K562 (cell line): ENCODE measurements at regions not wholly inside any gene's neighbourhood (a gene's known extent, or its start where the extent isn't known, plus 50 kb on each side); places are given as distances from the start of the nearest gene placed in this dataset.

Experiments used
- ATAC-seq: fragments of 200-7000 bp; cut with Tn5 transposase; 3 replicates; pipeline ENCODE4 v1.9.1; 2020; ENCODE audit warnings: moderate library complexity
- BruUV-seq: library from RNA; stranded (reverse); fragments of 400-500 nt; replicated peaks from 2 replicates; lab custom pipeline; 2021; lab: Mats Ljungman, UMichigan
- CTCF ChIA-PET: fragments of 300-600 bp; formaldehyde crosslinking; extraction: SDS; loops from one replicate; lab custom pipeline; 2021; ENCODE audit warnings: low intra/inter-chr PET ratio; lab: Yijun Ruan, JAX
- POLR2A ChIA-PET: fragments of 300-600, 350-650 bp; sonication (Branson Sonifier 250); formaldehyde crosslinking; extraction: SDS; loops from one replicate; lab custom pipeline; 2021; ENCODE audit warnings: antibody characterized with exemption, inconsistent platforms; lab: Yijun Ruan, JAX
- DNase-seq, 4 experiments: peaks; one replicate each; pipeline versions ENCODE4 v3.0.0 to v3.0.0-alpha.2; 2011 to 2018; ENCODE audit warnings: low spot score in 3 of 4, mixed read lengths in 3 of 4; ENCODE audit errors: extremely low read depth in 1 of 4
- FAIRE-seq: peaks from 2 replicates; lab custom pipeline; 2011; peaks lifted over from hg19 to GRCh38; lab: Jason Lieb, UNC
- H2AFZ ChIP-seq: 2 replicates; pipeline ENCODE4 v1.6.0; 2011; ENCODE audit warnings: low read depth, low read length, control low read depth, inconsistent platforms
- H3K27ac ChIP-seq: fragments of 200-600 bp; 3 replicates; pipeline ENCODE4 v1.8.0; 2011; ENCODE audit warnings: low read depth, mild to moderate bottlenecking, control low read depth, inconsistent platforms, low read length, moderate library complexity, mixed read lengths; ENCODE audit errors: extremely low read depth
- H3K27me3 ChIP-seq, 2 experiments: fragments of 300-600 bp in 1 of 2; 2 replicates in 1 of 2; 3 replicates in 1 of 2; pipeline versions ENCODE4 v1.6.0 to v1.8.0; 2011; ENCODE audit warnings: inconsistent platforms in 2 of 2, low read length in 2 of 2, mild to moderate bottlenecking in 1 of 2, mixed read lengths in 1 of 2, moderate library complexity in 1 of 2; ENCODE audit not compliant: control insufficient read depth in 2 of 2, insufficient read depth in 2 of 2
- H3K36me3 ChIP-seq: fragments of 300-600 bp; 3 replicates; pipeline ENCODE4 v1.8.0; 2011; ENCODE audit warnings: mild to moderate bottlenecking, low read length, inconsistent platforms; ENCODE audit not compliant: control insufficient read depth, insufficient read depth
- H3K4me1 ChIP-seq, 2 experiments: fragments of 200-600 bp in 1 of 2; replicated peaks in 1 of 2; 2 replicates in 1 of 2; 3 replicates in 1 of 2; pipeline versions ENCODE4 v1.5.1 to v1.8.0; 2011; ENCODE audit warnings: inconsistent platforms in 2 of 2, low read length in 2 of 2, mild to moderate bottlenecking in 1 of 2, mixed read lengths in 1 of 2, moderate library complexity in 1 of 2; ENCODE audit not compliant: control insufficient read depth in 2 of 2, insufficient read depth in 2 of 2
- H3K4me2 ChIP-seq: 2 replicates; pipeline ENCODE4 v1.6.1; 2011; ENCODE audit warnings: low read length, control low read depth, inconsistent platforms, mixed read lengths; ENCODE audit not compliant: insufficient read depth
- H3K4me3 ChIP-seq: fragments of 200-600 bp; sonication (generic), shearing (Covaris generic); 2 replicates; pipeline ENCODE4 v1.5.1; 2016; ENCODE audit warnings: control low read depth, inconsistent platforms
- H3K79me2 ChIP-seq: fragments of 200-600 bp; 3 replicates; pipeline ENCODE4 v1.8.0; 2011; ENCODE audit warnings: low read length, inconsistent platforms; ENCODE audit not compliant: control insufficient read depth, insufficient read depth
- H3K9ac ChIP-seq, 2 experiments: 2 replicates each; pipeline versions ENCODE4 v1.6.0 to v1.6.1; 2011; ENCODE audit warnings: low read depth in 2 of 2, low read length in 2 of 2, control low read depth in 1 of 2, inconsistent platforms in 1 of 2, mild to moderate bottlenecking in 1 of 2, mixed read lengths in 1 of 2; ENCODE audit not compliant: insufficient read depth in 1 of 2
- H3K9me1 ChIP-seq: one replicate; pipeline ENCODE4 v1.6.0; 2011; ENCODE audit warnings: inconsistent platforms, mild to moderate bottlenecking, low read length, moderate library complexity; ENCODE audit not compliant: control insufficient read depth, insufficient read depth
- H3K9me3 ChIP-seq: replicated peaks from 2 replicates; pipeline ENCODE4 v1.5.1; 2011; ENCODE audit warnings: low read depth, low read length, inconsistent platforms; ENCODE audit not compliant: control insufficient read depth, insufficient read depth
- H4K20me1 ChIP-seq: replicated peaks from 2 replicates; pipeline ENCODE4 v1.6.1; 2011; ENCODE audit warnings: low read length, inconsistent platforms, mixed read lengths; ENCODE audit not compliant: control insufficient read depth, insufficient read depth
- ARID2 ChIP-seq: fragments of 450-650 bp; IDR thresholded peaks from 2 replicates; pipeline ENCODE4 v1.6.1; 2017; ENCODE audit warnings: antibody characterized with exemption, mild to moderate bottlenecking
- BRCA1 ChIP-seq, 2 experiments: fragments of 450-650 bp in 1 of 2; sonication (generic) in 1 of 2; formaldehyde crosslinking in 1 of 2; IDR thresholded peaks; 2 replicates each; pipeline versions ENCODE4 v1.5.0 to v1.6.1; 2017 to 2020; ENCODE audit warnings: mild to moderate bottlenecking in 1 of 2, missing genetic modification reagents in 1 of 2
- CTBP1 ChIP-seq: fragments of 450-650 bp; IDR thresholded peaks from 2 replicates; pipeline ENCODE4 v1.6.1; 2016; ENCODE audit warnings: borderline replicate concordance
- FOS ChIP-seq: IDR thresholded peaks from 3 replicates; pipeline ENCODE4 v1.6.1; 2011; ENCODE audit not compliant: insufficient read length; ENCODE audit errors: extremely low read depth
- FOXA3 ChIP-seq, 2 experiments: fragments of 450-650 bp in 1 of 2; sonication (generic) in 1 of 2; formaldehyde crosslinking; IDR thresholded peaks in 1 of 2; conservative IDR thresholded peaks in 1 of 2; 2 replicates each; pipeline versions ENCODE4 v1.4.0 to v1.8.0; 2020 to 2022; ENCODE audit warnings: mild to moderate bottlenecking in 2 of 2, missing genetic modification reagents in 1 of 2
- MTA1 ChIP-seq: fragments of 450-650 bp; IDR thresholded peaks from 2 replicates; pipeline ENCODE4 v1.6.1; 2017; ENCODE audit warnings: borderline replicate concordance
- PCBP1 ChIP-seq: fragments of 200-400 bp; formaldehyde crosslinking; IDR thresholded peaks from 2 replicates; pipeline ENCODE4 v1.6.1; 2018; ENCODE audit warnings: mild to moderate bottlenecking, low read depth, low read length; ENCODE audit not compliant: poor library complexity, severe bottlenecking
- PML ChIP-seq: IDR thresholded peaks from 2 replicates; pipeline ENCODE4 v1.6.1; 2012; ENCODE audit warnings: low read length, inconsistent platforms
- U2AF1 ChIP-seq: fragments of 200-400 bp; formaldehyde crosslinking; optimal IDR thresholded peaks from 2 replicates; pipeline ENCODE3; 2017; ENCODE audit warnings: mild to moderate bottlenecking, low read depth, low read length, moderate library complexity
- ZFP91 ChIP-seq: sonication (generic); formaldehyde crosslinking; IDR thresholded peaks from 2 replicates; pipeline ENCODE4 v1.8.0; 2022; ENCODE audit warnings: mild to moderate bottlenecking, missing genetic modification reagents
- in situ Hi-C: fragments of 300-500 bp; cut with MboI; formaldehyde crosslinking; loops from 4 replicates; pipeline ENCODE4 v1.15.0; 2018; ENCODE audit warnings: inconsistent platforms, mixed read lengths
- intact Hi-C: fragments of 100-400 bp; cut with micrococcal nuclease; formaldehyde crosslinking; loops from 2 replicates; pipeline ENCODE4 v1.14.2; 2022

GRCh38 chr11:26063915-26064314, 268.0 kb upstream of the ANO3 start:
- no peaks in the 10 kb centered on the region for H3K79me2 ChIP-seq
- BruUV-seq: no TSS peak
- CTCF ChIA-PET: no interaction called here
- H3K9me1 ChIP-seq: no peaks in the 10 kb centered on the region
- no peaks in the 10 kb centered on the region for H3K4me1 ChIP-seq
- no peaks in the 10 kb centered on the region for H4K20me1 ChIP-seq
- no peak overlapping the region for H3K27ac ChIP-seq
- no peak overlapping the region for H3K4me2 ChIP-seq
- DNase-seq (no peak), FAIRE-seq (no peak), ATAC-seq (no peak)
- H3K9me3 ChIP-seq: no peaks in the 10 kb centered on the region
- no peak overlapping the region for H3K9ac ChIP-seq
- in situ Hi-C loops (no loop called here), intact Hi-C loops (no loop called here)
- H3K4me3 ChIP-seq: no peak overlapping the region
- H3K27me3 ChIP-seq: no peaks in the 10 kb centered on the region
- no peaks in the 10 kb centered on the region for H3K36me3 ChIP-seq
- POLR2A ChIA-PET: no interaction called here
- no peak overlapping the region for H2AFZ ChIP-seq
- no peak for TF ChIP-seq ZFP91
- TF ChIP-seq FOS: no peak
- TF ChIP-seq FOXA3 (CRISPR knock-in tag; conservative IDR thresholded peaks at IDR 0.05 in 1 of 2, IDR thresholded peaks at IDR 0.05 in 1 of 2): no peak
- no peak for TF ChIP-seq PCBP1
- no peak for TF ChIP-seq PML
- no peak for TF ChIP-seq U2AF1
- TF ChIP-seq CTBP1: no peak
- TF ChIP-seq BRCA1 (IDR thresholded peaks at IDR 0.05): no peak
- TF ChIP-seq BRCA1 (CRISPR knock-in tag; IDR thresholded peaks at IDR 0.05): no peak
- no peak for TF ChIP-seq ARID2
- no peak for TF ChIP-seq MTA1
